OCI-LY7 (cell line): ENCODE measurements at regions not wholly inside any gene's neighbourhood (a gene's known extent, or its start where the extent isn't known, plus 50 kb on each side); places are given as distances from the start of the nearest gene placed in this dataset.

Experiments
- CTCF ChIP-seq: fragments of 200-600 bp; sonication (generic); conservative IDR thresholded peaks from 2 replicates; pipeline ENCODE4 v1.5.1; 2014; ENCODE audit warnings: mild to moderate bottlenecking, antibody characterized with exemption, low read length, moderate library complexity, mixed read lengths
- EZH2phosphoT487 ChIP-seq: fragments of 200-600 bp; sonication (generic); IDR thresholded peaks from 2 replicates; pipeline ENCODE4 v1.6.1; 2018; ENCODE audit warnings: low read depth, borderline replicate concordance, mild to moderate bottlenecking, mixed run types, antibody characterized with exemption, low read length, moderate library complexity, mixed read lengths

GRCh38 chr6:98648211-98648914, 186.0 kb upstream of the POU3F2 start:
- TF ChIP-seq CTCF (no peak), EZH2phosphoT487 (no peak)
